Fibroblast of pulmonary artery (primary cell): ENCODE measurements at regions not wholly inside any gene's neighbourhood (a gene's known extent, or its start where the extent isn't known, plus 50 kb on each side); places are given as distances from the start of the nearest gene placed in this dataset.

Source experiments
- DNase-seq: peaks from one replicate; pipeline ENCODE4 v3.0.0-alpha.2; 2010; ENCODE audit warnings: low read depth
- H3K4me3 ChIP-seq: replicated peaks from 2 replicates; pipeline ENCODE4 v1.5.1; 2011; ENCODE audit warnings: low read depth, mild to moderate bottlenecking, control low read depth, low read length, moderate library complexity
- CTCF ChIP-seq: IDR thresholded peaks from 2 replicates; pipeline ENCODE4 v1.5.1; 2011; ENCODE audit warnings: mild to moderate bottlenecking, control low read depth, low read length, inconsistent platforms; ENCODE audit errors: missing control alignments

DNA sequence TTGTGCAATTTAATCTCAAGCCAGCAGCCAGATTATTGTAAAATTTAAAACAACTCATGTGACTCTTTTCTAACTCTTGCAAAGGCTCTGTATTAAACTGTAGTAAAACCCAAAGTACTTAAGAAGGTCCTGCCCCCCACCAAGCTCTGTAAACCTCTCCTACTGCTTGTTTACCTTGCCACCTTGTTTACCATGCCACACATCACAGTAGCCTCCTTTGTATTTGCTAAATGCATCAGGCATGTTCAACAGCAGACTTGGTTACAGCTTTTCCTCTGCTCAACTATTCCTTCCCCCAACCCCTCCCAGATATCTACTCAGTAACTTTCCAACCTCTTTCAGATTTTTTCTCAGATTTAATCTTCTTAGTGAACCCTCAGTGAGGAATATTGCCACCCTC lies 861.6 kb downstream of the METTL15 start:
- TF ChIP-seq CTCF = no peak
- H3K4me3 ChIP-seq = no peak overlapping the region
- no peak for DNase-seq

GRCh38 chr11:28966951-28967350 lies 858.8 kb downstream of the METTL15 start:
- no peak for TF ChIP-seq CTCF
- no peak overlapping the region for H3K4me3 ChIP-seq
- DNase-seq = no peak

DNA sequence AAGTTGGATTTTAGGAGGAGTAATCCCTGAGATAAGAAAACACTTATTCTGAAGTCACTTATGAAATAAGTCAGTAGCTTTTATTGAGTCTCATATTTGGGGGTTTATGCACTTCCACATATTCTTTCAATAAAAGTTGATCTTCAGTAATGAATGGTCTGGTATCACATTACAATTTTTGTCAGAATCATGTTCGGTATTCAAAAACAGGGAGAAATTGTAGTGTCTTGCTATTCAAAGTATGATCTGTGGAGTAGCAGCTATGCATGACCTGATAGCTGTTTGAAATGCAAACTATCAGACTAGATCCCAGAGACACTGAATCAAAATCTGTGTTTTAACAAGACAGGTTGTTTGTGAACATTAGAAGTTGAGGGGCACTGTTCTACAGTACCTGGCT lies 857.6 kb downstream of the METTL15 start:
- no peak for DNase-seq
- TF ChIP-seq CTCF = no peak
- no peak overlapping the region for H3K4me3 ChIP-seq

GRCh38 chr11:28964811-28965210 lies 856.6 kb downstream of the METTL15 start:
- no peak for DNase-seq
- H3K4me3 ChIP-seq = no peak overlapping the region
- no peak for TF ChIP-seq CTCF

- peak; percentile 69 for DNase-seq
These were observed 855.0 kb downstream of the METTL15 start for GRCh38 chr11:28963187-28963586.

GRCh38 chr11:28962502-28962901 lies 854.3 kb downstream of the METTL15 start:
- no peak overlapping the region for H3K4me3 ChIP-seq
- no peak for TF ChIP-seq CTCF
- DNase-seq = no peak

More at GRCh38 chr11:28963187-28963586, 855.0 kb downstream of the METTL15 start:
- H3K4me3 ChIP-seq = no peak overlapping the region
- no peak for TF ChIP-seq CTCF

- no peak for DNase-seq
- no peak for TF ChIP-seq CTCF
- no peak overlapping the region for H3K4me3 ChIP-seq
These were observed 853.5 kb downstream of the METTL15 start for GRCh38 chr11:28961726-28962125.
